22Rv1 (cell line): ENCODE measurements at regions not wholly inside any gene's neighbourhood (a gene's known extent, or its start where the extent isn't known, plus 50 kb on each side); places are given as distances from the start of the nearest gene placed in this dataset.

ENCODE experiments used
- ZFX ChIP-seq: fragments of 450-650 bp; IDR thresholded peaks from 2 replicates; pipeline ENCODE4 v1.6.1; 2017; ENCODE audit warnings: antibody characterized with exemption, borderline replicate concordance
- TF ChIP-seq, protein P1 (sequence below): fragments of 450-650 bp; IDR thresholded peaks from 2 replicates; pipeline ENCODE4 v1.5.1; 2017; ENCODE audit warnings: mild to moderate bottlenecking

DNA sequence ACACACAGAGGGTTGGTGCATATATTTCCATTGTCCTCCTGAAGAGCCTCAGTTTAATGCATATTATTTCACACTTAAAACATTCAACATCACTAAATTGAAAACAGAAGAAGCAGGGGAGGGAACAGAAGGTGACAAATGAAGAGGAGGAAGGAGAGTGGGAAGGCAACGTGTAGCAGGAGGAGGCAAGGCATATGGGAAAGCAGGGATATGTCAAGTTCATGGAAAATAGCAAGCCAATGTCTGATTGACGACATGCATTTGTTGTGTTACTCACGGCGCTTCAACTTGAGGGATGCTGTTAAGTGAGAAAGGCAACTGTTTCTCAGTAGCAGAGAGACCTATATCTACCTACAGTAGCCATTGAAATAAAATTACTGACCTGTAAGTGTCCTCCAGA, 154.5 kb downstream of the NSUN3 start:
- TF ChIP-seq, protein P1, sequence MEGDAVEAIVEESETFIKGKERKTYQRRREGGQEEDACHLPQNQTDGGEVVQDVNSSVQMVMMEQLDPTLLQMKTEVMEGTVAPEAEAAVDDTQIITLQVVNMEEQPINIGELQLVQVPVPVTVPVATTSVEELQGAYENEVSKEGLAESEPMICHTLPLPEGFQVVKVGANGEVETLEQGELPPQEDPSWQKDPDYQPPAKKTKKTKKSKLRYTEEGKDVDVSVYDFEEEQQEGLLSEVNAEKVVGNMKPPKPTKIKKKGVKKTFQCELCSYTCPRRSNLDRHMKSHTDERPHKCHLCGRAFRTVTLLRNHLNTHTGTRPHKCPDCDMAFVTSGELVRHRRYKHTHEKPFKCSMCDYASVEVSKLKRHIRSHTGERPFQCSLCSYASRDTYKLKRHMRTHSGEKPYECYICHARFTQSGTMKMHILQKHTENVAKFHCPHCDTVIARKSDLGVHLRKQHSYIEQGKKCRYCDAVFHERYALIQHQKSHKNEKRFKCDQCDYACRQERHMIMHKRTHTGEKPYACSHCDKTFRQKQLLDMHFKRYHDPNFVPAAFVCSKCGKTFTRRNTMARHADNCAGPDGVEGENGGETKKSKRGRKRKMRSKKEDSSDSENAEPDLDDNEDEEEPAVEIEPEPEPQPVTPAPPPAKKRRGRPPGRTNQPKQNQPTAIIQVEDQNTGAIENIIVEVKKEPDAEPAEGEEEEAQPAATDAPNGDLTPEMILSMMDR = no peak
- no peak for TF ChIP-seq ZFX
